ENCODE measurements at regions not wholly inside any gene's neighbourhood (a gene's known extent, or its start where the extent isn't known, plus 50 kb on each side); places are given as distances from the start of the nearest gene placed in this dataset.
"Not testable (repeated sequence)": the region's sequence is repeated elsewhere in the genome, so short reads cannot be mapped to it uniquely, and the experiment has no call there.

DNA sequence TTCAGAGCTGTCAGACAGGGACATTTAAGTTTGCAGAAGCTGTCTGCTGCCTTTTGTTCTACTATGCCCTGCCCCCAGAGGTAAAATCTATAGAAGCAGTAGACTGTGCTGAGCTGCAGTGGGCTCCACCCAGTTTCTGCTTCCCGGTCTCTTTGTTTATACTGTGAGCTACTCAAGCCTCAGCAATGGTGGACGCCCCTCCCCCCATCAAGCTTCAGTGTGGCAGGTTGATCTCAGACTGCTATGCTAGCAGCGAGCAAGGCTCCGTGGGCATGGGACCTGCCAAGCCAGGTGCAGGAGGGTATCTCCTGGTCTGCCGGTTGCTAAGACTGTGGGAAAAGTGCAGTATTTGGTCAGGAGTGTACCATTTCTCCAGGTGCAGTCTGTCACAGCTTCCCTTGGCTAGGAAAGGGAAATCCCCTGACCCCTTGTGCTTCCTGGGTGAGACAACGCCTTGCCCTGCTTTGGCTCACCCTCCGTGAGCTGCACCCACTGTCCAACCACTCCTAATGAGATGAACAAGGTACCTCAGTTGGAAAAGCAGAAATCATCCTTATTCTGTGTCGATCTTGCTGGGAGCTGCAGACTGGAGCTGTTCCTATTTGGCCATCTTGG is 692.2 kb downstream of the UTRN start:
- TF ChIP-seq POLR2A, POLR2AphosphoS5 (IDR thresholded peaks at IDR 0.05): not testable (repeated sequence)
- TF ChIP-seq, protein P1, sequence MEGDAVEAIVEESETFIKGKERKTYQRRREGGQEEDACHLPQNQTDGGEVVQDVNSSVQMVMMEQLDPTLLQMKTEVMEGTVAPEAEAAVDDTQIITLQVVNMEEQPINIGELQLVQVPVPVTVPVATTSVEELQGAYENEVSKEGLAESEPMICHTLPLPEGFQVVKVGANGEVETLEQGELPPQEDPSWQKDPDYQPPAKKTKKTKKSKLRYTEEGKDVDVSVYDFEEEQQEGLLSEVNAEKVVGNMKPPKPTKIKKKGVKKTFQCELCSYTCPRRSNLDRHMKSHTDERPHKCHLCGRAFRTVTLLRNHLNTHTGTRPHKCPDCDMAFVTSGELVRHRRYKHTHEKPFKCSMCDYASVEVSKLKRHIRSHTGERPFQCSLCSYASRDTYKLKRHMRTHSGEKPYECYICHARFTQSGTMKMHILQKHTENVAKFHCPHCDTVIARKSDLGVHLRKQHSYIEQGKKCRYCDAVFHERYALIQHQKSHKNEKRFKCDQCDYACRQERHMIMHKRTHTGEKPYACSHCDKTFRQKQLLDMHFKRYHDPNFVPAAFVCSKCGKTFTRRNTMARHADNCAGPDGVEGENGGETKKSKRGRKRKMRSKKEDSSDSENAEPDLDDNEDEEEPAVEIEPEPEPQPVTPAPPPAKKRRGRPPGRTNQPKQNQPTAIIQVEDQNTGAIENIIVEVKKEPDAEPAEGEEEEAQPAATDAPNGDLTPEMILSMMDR (IDR thresholded peaks at IDR 0.05) = not testable (repeated sequence)

Data from suprapubic skin (tissue), 4 donors.